ENCODE measurements at regions not wholly inside any gene's neighbourhood (a gene's known extent, or its start where the extent isn't known, plus 50 kb on each side); places are given as distances from the start of the nearest gene placed in this dataset.

DNA sequence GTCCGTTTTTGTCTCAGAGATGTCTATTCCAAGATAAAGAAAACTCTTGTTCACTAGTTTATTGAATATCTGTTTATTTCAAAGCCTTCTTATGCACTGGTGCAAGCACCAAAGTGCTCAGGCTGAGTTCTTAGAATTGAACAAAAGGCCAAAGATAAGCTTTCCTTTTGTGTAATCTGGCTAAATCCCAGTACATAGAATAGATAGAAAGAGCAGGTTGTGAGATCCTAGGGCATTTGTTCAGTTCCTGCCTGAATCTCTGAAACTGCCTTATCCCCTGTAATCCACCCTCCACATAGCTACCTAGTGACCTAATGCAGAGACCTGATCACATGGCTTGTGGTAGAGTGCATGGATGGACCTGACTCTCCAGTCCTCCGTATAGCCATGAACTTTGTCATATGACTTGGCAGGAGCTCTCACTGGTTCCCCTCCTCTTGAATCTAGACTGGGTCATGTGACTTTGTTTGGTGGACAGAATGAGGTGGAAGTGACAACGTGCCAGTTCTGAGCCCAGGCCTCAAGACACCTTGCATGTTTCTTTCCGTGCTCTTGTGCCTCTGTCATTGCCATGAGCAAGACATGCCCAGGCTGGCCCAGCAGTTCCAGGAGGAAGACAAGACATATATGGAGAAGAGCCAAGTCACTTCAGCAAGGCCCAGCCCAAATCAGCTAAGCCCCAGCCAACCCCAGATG is 139.3 kb upstream of the SHB start:
- 87 to 91% (median 89%) methylated on average over 4 of the region's 4 CpGs for WGBS, 5 donors
- intact Hi-C loops (cut with DNase I; ENCODE audit: low total_unique reads): no loop called here
- H3K27ac ChIP-seq: no peak overlapping the region
- no peak for DNase-seq
- no peaks in the 10 kb centered on the region for H3K9me3 ChIP-seq
- H3K4me3 ChIP-seq: no peak overlapping the region
- no peaks in the 10 kb centered on the region for H3K4me1 ChIP-seq
- H3K27me3 ChIP-seq (replicated peaks in 1 of 7): no peaks in the 10 kb centered on the region
- no peak for TF ChIP-seq CTCF (IDR thresholded peaks at IDR 0.05 in 8 of 11, conservative IDR thresholded peaks at IDR 0.05 in 3 of 11)
- no peak for TF ChIP-seq POLR2AphosphoS5 (IDR thresholded peaks at IDR 0.05)
- H3K36me3 ChIP-seq: no peaks in the 10 kb centered on the region

DNA sequence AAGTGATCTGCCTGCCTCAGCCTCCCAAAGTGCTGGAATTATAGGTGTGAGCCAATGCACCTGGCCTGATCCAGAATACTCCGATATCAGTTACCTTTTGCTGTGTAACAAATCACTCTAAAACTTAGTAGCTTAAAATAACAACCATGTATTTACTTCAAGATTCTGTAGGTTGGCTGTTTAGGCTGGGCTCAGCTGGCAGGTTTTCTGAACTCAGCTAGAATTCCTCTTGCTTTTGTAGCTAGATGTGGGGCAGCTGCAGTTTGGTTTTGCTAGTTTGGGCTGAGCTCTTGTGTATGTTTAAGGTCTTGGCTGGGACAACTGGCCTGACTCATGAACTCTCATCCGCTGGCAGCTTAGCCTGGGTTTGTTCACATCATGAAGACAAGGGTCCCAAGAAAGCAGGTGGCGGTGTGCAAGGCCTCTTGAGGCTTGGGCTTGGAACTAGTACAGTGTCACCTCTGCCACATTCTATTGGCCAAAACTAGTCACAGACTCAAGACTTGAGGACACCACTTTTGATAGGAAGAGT is 138.3 kb upstream of the SHB start:
- WGBS, 5 donors: 62 to 86% (median 67%) methylated on average over 3 of the region's 3 CpGs
- intact Hi-C loops (cut with DNase I; ENCODE audit: low total_unique reads): no loop called here
- Histone ChIP-seq H3K36me3 (no peaks in the 10 kb centered on the region), H3K4me1 (no peaks in the 10 kb centered on the region), H3K27ac (no peak overlapping the region), H3K27me3 (replicated peaks in 1 of 7) (no peaks in the 10 kb centered on the region), H3K4me3 (no peak overlapping the region), H3K9me3 (no peaks in the 10 kb centered on the region)
- TF ChIP-seq CTCF (IDR thresholded peaks at IDR 0.05 in 8 of 11, conservative IDR thresholded peaks at IDR 0.05 in 3 of 11) (no peak), POLR2A (IDR thresholded peaks at IDR 0.05) (no peak), POLR2AphosphoS5 (IDR thresholded peaks at IDR 0.05) (no peak)
- no peak for DNase-seq

DNA sequence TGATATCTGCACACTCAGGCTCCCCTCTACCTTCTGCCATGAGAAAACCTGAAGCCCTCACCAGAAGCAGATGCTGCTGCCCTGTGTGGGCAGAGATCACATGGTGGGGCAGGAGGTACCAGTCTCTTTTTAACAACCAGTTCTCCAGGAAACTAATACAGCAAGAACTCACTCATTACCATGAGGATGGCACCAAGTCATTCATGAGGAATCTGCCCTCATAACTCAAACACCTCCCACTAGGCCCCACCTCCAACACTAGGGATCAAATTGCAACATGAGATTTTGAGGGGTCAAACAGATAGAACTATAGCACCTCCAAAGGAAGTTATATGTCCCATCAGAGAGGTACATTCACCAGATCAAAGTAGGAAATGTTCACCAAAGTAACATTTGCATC is 136.3 kb upstream of the SHB start:
- intact Hi-C loops (cut with DNase I; ENCODE audit: low total_unique reads): no loop called here
- no peaks in the 10 kb centered on the region for H3K36me3 ChIP-seq

More for the DNA sequence above, 136.3 kb upstream of the SHB start:
- H3K4me3 ChIP-seq: no peak overlapping the region
- DNase-seq: no peak
- no peaks in the 10 kb centered on the region for H3K9me3 ChIP-seq
- no peak overlapping the region for H3K27ac ChIP-seq
- H3K27me3 ChIP-seq (replicated peaks in 1 of 7): no peaks in the 10 kb centered on the region
- no peaks in the 10 kb centered on the region for H3K4me1 ChIP-seq
- TF ChIP-seq POLR2AphosphoS5 (IDR thresholded peaks at IDR 0.05) (no peak), CTCF (IDR thresholded peaks at IDR 0.05 in 8 of 11, conservative IDR thresholded peaks at IDR 0.05 in 3 of 11) (no peak), POLR2A (IDR thresholded peaks at IDR 0.05) (no peak)

Measured in spleen (tissue), 11 donors.